ENCODE measurements at regions not wholly inside any gene's neighbourhood (a gene's known extent, or its start where the extent isn't known, plus 50 kb on each side); places are given as distances from the start of the nearest gene placed in this dataset.

DNA sequence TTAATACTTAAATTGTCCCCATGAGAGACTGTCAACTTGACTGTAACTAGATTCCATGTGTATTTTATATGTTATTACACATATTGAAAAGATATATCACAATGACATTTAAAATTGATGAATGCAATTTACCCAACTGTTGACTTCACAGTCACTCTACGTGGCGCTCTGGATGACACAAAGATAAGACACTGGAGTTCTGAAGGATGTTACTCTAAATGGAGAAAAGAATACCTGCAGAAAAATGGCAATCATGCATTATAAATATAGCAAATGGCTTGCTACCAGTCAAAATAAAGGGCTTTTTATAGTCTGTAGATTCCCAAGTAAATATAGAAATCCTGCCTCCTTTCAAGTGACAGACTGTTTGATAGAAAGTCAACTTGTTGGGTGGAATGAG, 143.6 kb upstream of the KLF6 start:
- Histone ChIP-seq H3K27ac (ENCODE audit: low read depth in 1 of 2, low read length in 2 of 2) (no peak overlapping the region), H3K36me3 (ENCODE audit: control insufficient read depth in 4 of 4, insufficient read depth in 3 of 4, low read depth in 1 of 4, low read length in 3 of 4) (no peaks in the 10 kb centered on the region), H3K9ac (ENCODE audit: low read depth in 1 of 2, low read length in 2 of 2) (no peak overlapping the region), H3K27me3 (ENCODE audit: control insufficient read depth in 4 of 4, insufficient read depth in 4 of 4, low read length in 3 of 4) (no peaks in the 10 kb centered on the region), H3K9me3 (ENCODE audit: control insufficient read depth in 4 of 4, low read length in 3 of 4) (no peaks in the 10 kb centered on the region), H3K4me3 (ENCODE audit: low read depth in 1 of 3, low read length in 3 of 3) (no peak overlapping the region), H3K4me1 (ENCODE audit: control insufficient read depth in 4 of 4, insufficient read depth in 4 of 4, low read length in 3 of 4) (no peaks in the 10 kb centered on the region)
- WGBS, result 94% methylated on average over 2 of the region's 2 CpGs
- DNase-seq (ENCODE audit: low spot score), result no peak
- TF ChIP-seq SP1 (IDR thresholded peaks at IDR 0.05) (no peak), HNF4A (conservative IDR thresholded peaks at IDR 0.05) (no peak), JUND (IDR thresholded peaks at IDR 0.05) (no peak), YY1 (IDR thresholded peaks at IDR 0.05) (no peak), RXRA (IDR thresholded peaks at IDR 0.05) (no peak), FOXA2 (IDR thresholded peaks at IDR 0.05) (no peak), ATF3 (IDR thresholded peaks at IDR 0.05) (no peak), NR2F2 (IDR thresholded peaks at IDR 0.05) (no peak), GABPA (IDR thresholded peaks at IDR 0.05 in 1 of 2, conservative IDR thresholded peaks at IDR 0.05 in 1 of 2) (no peak)

DNA sequence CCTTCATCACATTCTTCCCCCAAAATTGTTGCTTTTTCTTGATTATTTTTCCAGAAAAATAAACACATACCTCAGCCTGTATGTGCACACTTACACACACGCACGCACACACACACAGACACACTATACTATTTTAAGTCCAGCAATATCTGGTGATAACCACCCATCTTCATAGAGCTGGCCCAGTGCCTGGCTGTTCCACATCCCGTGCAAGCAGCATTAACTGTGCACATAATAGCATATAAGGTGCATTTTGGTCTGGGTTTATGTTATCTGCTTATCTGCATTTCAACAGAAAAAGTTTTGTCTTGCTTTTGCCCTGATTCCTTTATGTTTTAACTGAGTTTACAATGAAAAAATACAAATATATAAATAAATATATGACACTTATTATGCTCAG, 143.1 kb upstream of the KLF6 start:
- no peak for DNase-seq (ENCODE audit: low spot score)
- no peaks in the 10 kb centered on the region for H3K4me1 ChIP-seq (ENCODE audit: control insufficient read depth in 4 of 4, insufficient read depth in 4 of 4, low read length in 3 of 4)
- H3K36me3 ChIP-seq (ENCODE audit: control insufficient read depth in 4 of 4, insufficient read depth in 3 of 4, low read depth in 1 of 4, low read length in 3 of 4), result no peaks in the 10 kb centered on the region
- TF ChIP-seq TAF1 (conservative IDR thresholded peaks at IDR 0.05), result no peak
- no peak for TF ChIP-seq GABPA (IDR thresholded peaks at IDR 0.05 in 1 of 2, conservative IDR thresholded peaks at IDR 0.05 in 1 of 2)
- TF ChIP-seq HNF4A (conservative IDR thresholded peaks at IDR 0.05), result no peak
- TF ChIP-seq YY1 (IDR thresholded peaks at IDR 0.05), result no peak
- no peak for TF ChIP-seq ZBTB33 (IDR thresholded peaks at IDR 0.05)
- TF ChIP-seq, protein P1, sequence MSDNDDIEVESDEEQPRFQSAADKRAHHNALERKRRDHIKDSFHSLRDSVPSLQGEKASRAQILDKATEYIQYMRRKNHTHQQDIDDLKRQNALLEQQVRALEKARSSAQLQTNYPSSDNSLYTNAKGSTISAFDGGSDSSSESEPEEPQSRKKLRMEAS (IDR thresholded peaks at IDR 0.05), result no peak
- TF ChIP-seq, protein P2, sequence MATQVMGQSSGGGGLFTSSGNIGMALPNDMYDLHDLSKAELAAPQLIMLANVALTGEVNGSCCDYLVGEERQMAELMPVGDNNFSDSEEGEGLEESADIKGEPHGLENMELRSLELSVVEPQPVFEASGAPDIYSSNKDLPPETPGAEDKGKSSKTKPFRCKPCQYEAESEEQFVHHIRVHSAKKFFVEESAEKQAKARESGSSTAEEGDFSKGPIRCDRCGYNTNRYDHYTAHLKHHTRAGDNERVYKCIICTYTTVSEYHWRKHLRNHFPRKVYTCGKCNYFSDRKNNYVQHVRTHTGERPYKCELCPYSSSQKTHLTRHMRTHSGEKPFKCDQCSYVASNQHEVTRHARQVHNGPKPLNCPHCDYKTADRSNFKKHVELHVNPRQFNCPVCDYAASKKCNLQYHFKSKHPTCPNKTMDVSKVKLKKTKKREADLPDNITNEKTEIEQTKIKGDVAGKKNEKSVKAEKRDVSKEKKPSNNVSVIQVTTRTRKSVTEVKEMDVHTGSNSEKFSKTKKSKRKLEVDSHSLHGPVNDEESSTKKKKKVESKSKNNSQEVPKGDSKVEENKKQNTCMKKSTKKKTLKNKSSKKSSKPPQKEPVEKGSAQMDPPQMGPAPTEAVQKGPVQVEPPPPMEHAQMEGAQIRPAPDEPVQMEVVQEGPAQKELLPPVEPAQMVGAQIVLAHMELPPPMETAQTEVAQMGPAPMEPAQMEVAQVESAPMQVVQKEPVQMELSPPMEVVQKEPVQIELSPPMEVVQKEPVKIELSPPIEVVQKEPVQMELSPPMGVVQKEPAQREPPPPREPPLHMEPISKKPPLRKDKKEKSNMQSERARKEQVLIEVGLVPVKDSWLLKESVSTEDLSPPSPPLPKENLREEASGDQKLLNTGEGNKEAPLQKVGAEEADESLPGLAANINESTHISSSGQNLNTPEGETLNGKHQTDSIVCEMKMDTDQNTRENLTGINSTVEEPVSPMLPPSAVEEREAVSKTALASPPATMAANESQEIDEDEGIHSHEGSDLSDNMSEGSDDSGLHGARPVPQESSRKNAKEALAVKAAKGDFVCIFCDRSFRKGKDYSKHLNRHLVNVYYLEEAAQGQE (IDR thresholded peaks at IDR 0.05), result no peak
- no peak for TF ChIP-seq HNF4G (IDR thresholded peaks at IDR 0.05)
- TF ChIP-seq RXRA (IDR thresholded peaks at IDR 0.05), result no peak
- H3K9me3 ChIP-seq (ENCODE audit: control insufficient read depth in 4 of 4, low read length in 3 of 4), result no peaks in the 10 kb centered on the region
- no peak overlapping the region for H3K27ac ChIP-seq (ENCODE audit: low read depth in 1 of 2, low read length in 2 of 2)
- no peaks in the 10 kb centered on the region for H3K27me3 ChIP-seq (ENCODE audit: control insufficient read depth in 4 of 4, insufficient read depth in 4 of 4, low read length in 3 of 4)
- H3K4me3 ChIP-seq (ENCODE audit: low read depth in 1 of 3, low read length in 3 of 3), result no peak overlapping the region
- WGBS, result 73% methylated on average over 3 of the region's 3 CpGs
- H3K9ac ChIP-seq (ENCODE audit: low read depth in 1 of 2, low read length in 2 of 2), result no peak overlapping the region

Measured in liver (tissue), 7 donors.